ENCODE measurements at regions not wholly inside any gene's neighbourhood (a gene's known extent, or its start where the extent isn't known, plus 50 kb on each side); places are given as distances from the start of the nearest gene placed in this dataset.
"Not testable (repeated sequence)": the region's sequence is repeated elsewhere in the genome, so short reads cannot be mapped to it uniquely, and the experiment has no call there.

- no peak for DNase-seq
Observed at GRCh38 chr22:44574640-44575380, 76.8 kb upstream of the RTL6 start.

GRCh38 chr22:44574057-44574639 is 76.1 kb upstream of the RTL6 start:
- DNase-seq: no peak

GRCh38 chr22:44573451-44573850 is 75.4 kb upstream of the RTL6 start:
- DNase-seq: no peak

GRCh38 chr22:44572414-44573207 is 74.6 kb upstream of the RTL6 start:
- no peak for DNase-seq

GRCh38 chr22:44571566-44572413 is 73.8 kb upstream of the RTL6 start:
- DNase-seq: no peak

GRCh38 chr22:44570476-44571445 is 72.7 kb upstream of the RTL6 start:
- no peak for DNase-seq

- DNase-seq: no peak
Observed at GRCh38 chr22:44569561-44569991, 71.5 kb upstream of the RTL6 start.

GRCh38 chr22:44567846-44568493 is 69.9 kb upstream of the RTL6 start:
- no peak for DNase-seq

- DNase-seq: not testable (repeated sequence)
Observed at GRCh38 chr22:44567378-44567841, 69.4 kb upstream of the RTL6 start.

GRCh38 chr22:44566911-44567310 is 68.9 kb upstream of the RTL6 start:
- DNase-seq: no peak

GRCh38 chr22:44562651-44563050 is 64.6 kb upstream of the RTL6 start:
- DNase-seq: not testable (repeated sequence)

- DNase-seq: no peak
Observed at GRCh38 chr22:44561139-44561840, 63.3 kb upstream of the RTL6 start.

- not testable (repeated sequence) for DNase-seq
Observed at GRCh38 chr22:44558671-44559070, 60.6 kb upstream of the RTL6 start.

- not testable (repeated sequence) for DNase-seq
Observed at GRCh38 chr22:44557872-44558271, 59.8 kb upstream of the RTL6 start.

GRCh38 chr22:44557064-44557748 is 59.2 kb upstream of the RTL6 start:
- no peak for DNase-seq

- no peak for DNase-seq
Observed at GRCh38 chr22:44555597-44555996, 57.6 kb upstream of the RTL6 start.

- no peak for DNase-seq
Observed at GRCh38 chr22:44555046-44555445, 57.0 kb upstream of the RTL6 start.

GRCh38 chr22:44554411-44554810 is 56.4 kb upstream of the RTL6 start:
- DNase-seq: no peak

GRCh38 chr22:44550711-44551491 is 52.9 kb upstream of the RTL6 start:
- DNase-seq: no peak
